IMR-90 (cell line): ENCODE measurements at regions not wholly inside any gene's neighbourhood (a gene's known extent, or its start where the extent isn't known, plus 50 kb on each side); places are given as distances from the start of the nearest gene placed in this dataset.

Experiments
- ATAC-seq: fragments of 200-7000 bp; cut with Tn5 transposase; 2 replicates; pipeline ENCODE4 v1.9.1; 2020; ENCODE audit warnings: low read depth, mild to moderate bottlenecking, moderate library complexity
- BruUV-seq: library from RNA; stranded (reverse); fragments of 400-500 nt; replicated peaks from 2 replicates; lab custom pipeline; 2021; lab: Mats Ljungman, UMichigan
- CTCF ChIA-PET: fragments of 300-600 bp; formaldehyde crosslinking; extraction: SDS; loops from one replicate; lab custom pipeline; 2021; ENCODE audit warnings: antibody characterized with exemption; lab: Yijun Ruan, JAX
- POLR2A ChIA-PET: fragments of 300-600 bp; sonication (Branson Sonifier 250); formaldehyde crosslinking; loops from one replicate; lab custom pipeline; 2022; ENCODE audit warnings: antibody characterized with exemption; ENCODE audit not compliant: unreplicated experiment; lab: Charles Lee
- DNase-seq: peaks from one replicate; pipeline ENCODE4 v3.0.0; 2013
- H2AFZ ChIP-seq: replicated peaks from 2 replicates; pipeline ENCODE3; 2013; ENCODE audit warnings: low read length, mild to moderate bottlenecking; ENCODE audit not compliant: poor library complexity
- H2AK5ac ChIP-seq: 2 replicates; pipeline ENCODE4 v1.6.1; 2013; ENCODE audit warnings: low read depth, low read length, inconsistent platforms
- H2AK9ac ChIP-seq: replicated peaks from 2 replicates; pipeline ENCODE3; 2013; ENCODE audit warnings: mild to moderate bottlenecking, low read depth, low read length, moderate library complexity; ENCODE audit not compliant: poor library complexity
- H2BK120ac ChIP-seq: 2 replicates; pipeline ENCODE4 v1.6.1; 2013; ENCODE audit warnings: low read depth, low read length, inconsistent platforms
- H2BK15ac ChIP-seq: 3 replicates; pipeline ENCODE4 v1.6.1; 2013; ENCODE audit warnings: low read depth, low read length, inconsistent platforms
- H2BK20ac ChIP-seq: 2 replicates; pipeline ENCODE4 v1.6.1; 2013; ENCODE audit warnings: low read depth, mild to moderate bottlenecking, inconsistent platforms, low read length, moderate library complexity
- H2BK5ac ChIP-seq: 2 replicates; pipeline ENCODE4 v1.6.1; 2013; ENCODE audit warnings: mild to moderate bottlenecking, low read depth, low read length, inconsistent platforms; ENCODE audit not compliant: poor library complexity, severe bottlenecking
- H3K14ac ChIP-seq: replicated peaks from 2 replicates; pipeline ENCODE4 v1.6.1; 2013; ENCODE audit warnings: low read depth, low read length, inconsistent platforms
- H3K18ac ChIP-seq: 2 replicates; pipeline ENCODE4 v1.6.1; 2013; ENCODE audit warnings: low read depth, low read length, control low read depth
- H3K23ac ChIP-seq: 2 replicates; pipeline ENCODE4 v1.6.1; 2013; ENCODE audit warnings: low read depth, low read length, inconsistent platforms
- H3K27ac ChIP-seq: 2 replicates; pipeline ENCODE4 v1.5.1; 2013; ENCODE audit warnings: mild to moderate bottlenecking, control low read depth, low read length; ENCODE audit not compliant: insufficient read depth
- H3K27me3 ChIP-seq: 2 replicates; pipeline ENCODE4 v1.6.1; 2013; ENCODE audit warnings: low read length; ENCODE audit not compliant: control insufficient read depth, insufficient read depth
- H3K36me3 ChIP-seq: 2 replicates; pipeline ENCODE4 v1.6.1; 2013; ENCODE audit warnings: low read length, mixed read lengths; ENCODE audit not compliant: control insufficient read depth, insufficient read depth
- H3K4ac ChIP-seq: 2 replicates; pipeline ENCODE4 v1.6.1; 2013; ENCODE audit warnings: low read depth, low read length, inconsistent platforms
- H3K4me1 ChIP-seq: 2 replicates; pipeline ENCODE4 v1.6.1; 2013; ENCODE audit warnings: low read length, mixed read lengths; ENCODE audit not compliant: control insufficient read depth, insufficient read depth
- H3K4me2 ChIP-seq: 2 replicates; pipeline ENCODE4 v1.6.1; 2013; ENCODE audit warnings: low read depth, mild to moderate bottlenecking, control low read depth, low read length, moderate library complexity
- H3K4me3 ChIP-seq: 2 replicates; pipeline ENCODE4 v1.5.1; 2013; ENCODE audit warnings: low read depth, mild to moderate bottlenecking, control low read depth, low read length, moderate library complexity; ENCODE audit not compliant: insufficient read depth
- H3K56ac ChIP-seq: 2 replicates; pipeline ENCODE4 v1.6.1; 2013; ENCODE audit warnings: low read length, inconsistent platforms; ENCODE audit not compliant: insufficient read depth; ENCODE audit errors: extremely low read depth
- H3K79me1 ChIP-seq, 2 experiments: 2 replicates each; pipeline ENCODE4 v1.6.1; 2013; ENCODE audit warnings: low read length in 2 of 2, inconsistent platforms in 1 of 2, low read depth in 1 of 2
- H3K9ac ChIP-seq: 2 replicates; pipeline ENCODE4 v1.6.1; 2013; ENCODE audit warnings: low read depth, low read length, control low read depth
- H3K9me1 ChIP-seq: 2 replicates; pipeline ENCODE4 v1.6.1; 2013; ENCODE audit warnings: low read length, inconsistent platforms; ENCODE audit not compliant: insufficient read depth
- H3K9me3 ChIP-seq: 2 replicates; pipeline ENCODE4 v1.6.1; 2013; ENCODE audit warnings: low read length; ENCODE audit not compliant: control insufficient read depth, insufficient read depth
- H4K20me1 ChIP-seq: 2 replicates; pipeline ENCODE4 v1.6.1; 2013; ENCODE audit warnings: low read length, inconsistent platforms; ENCODE audit not compliant: insufficient read depth
- H4K5ac ChIP-seq: 2 replicates; pipeline ENCODE4 v1.6.1; 2013; ENCODE audit warnings: mild to moderate bottlenecking, low read depth, low read length, control low read depth
- H4K8ac ChIP-seq, 2 experiments: 2 replicates each; pipeline ENCODE4 v1.6.1; 2013; ENCODE audit warnings: low read depth in 2 of 2, low read length in 2 of 2, control low read depth in 1 of 2, inconsistent platforms in 1 of 2
- H4K91ac ChIP-seq: 2 replicates; pipeline ENCODE4 v1.6.1; 2013; ENCODE audit warnings: low read depth, low read length, inconsistent platforms; ENCODE audit not compliant: insufficient read depth
- BHLHE40 ChIP-seq: fragments of 150-350 bp; IDR thresholded peaks from 2 replicates; pipeline ENCODE4 v1.6.1; 2016; ENCODE audit warnings: mild to moderate bottlenecking, low read depth, low read length
- CEBPB ChIP-seq: IDR thresholded peaks from 2 replicates; pipeline ENCODE4 v1.6.1; 2012; ENCODE audit warnings: low read depth, low read length, improper control_type of control experiment
- CHD1 ChIP-seq: IDR thresholded peaks from 2 replicates; pipeline ENCODE4 v1.6.1; 2012; ENCODE audit warnings: low read depth, low read length, improper control_type of control experiment
- CTCF ChIP-seq: conservative IDR thresholded peaks from 2 replicates; pipeline ENCODE4 v1.5.1; 2012; ENCODE audit warnings: mild to moderate bottlenecking, low read depth, low read length, improper control_type of control experiment
- ELK1 ChIP-seq: fragments of 150-350 bp; IDR thresholded peaks from 2 replicates; pipeline ENCODE4 v1.6.1; 2016; ENCODE audit warnings: low read depth, mild to moderate bottlenecking, low read length, moderate library complexity, borderline replicate concordance
- FOS ChIP-seq: fragments of 150-350 bp; IDR thresholded peaks from 2 replicates; pipeline ENCODE4 v1.6.1; 2016; ENCODE audit warnings: low read depth, low read length
- MAFK ChIP-seq: IDR thresholded peaks from 2 replicates; pipeline ENCODE4 v1.6.1; 2012; ENCODE audit warnings: low read depth, low read length, improper control_type of control experiment
- MAZ ChIP-seq: IDR thresholded peaks from 2 replicates; pipeline ENCODE4 v1.6.1; 2012; ENCODE audit warnings: low read depth, mild to moderate bottlenecking, low read length, improper control_type of control experiment, moderate library complexity, borderline replicate concordance
- MXI1 ChIP-seq: IDR thresholded peaks from 2 replicates; pipeline ENCODE4 v1.6.1; 2012; ENCODE audit warnings: low read depth, mild to moderate bottlenecking, low read length, moderate library complexity, borderline replicate concordance
- NFE2L2 ChIP-seq: fragments of 150-350 bp; IDR thresholded peaks from 2 replicates; pipeline ENCODE4 v1.6.1; 2016; ENCODE audit warnings: low read depth, mild to moderate bottlenecking, low read length
- POLR2A ChIP-seq: IDR thresholded peaks from 2 replicates; pipeline ENCODE4 v1.6.1; 2012; ENCODE audit warnings: mild to moderate bottlenecking, low read depth, low read length
- RAD21 ChIP-seq: IDR thresholded peaks from 2 replicates; pipeline ENCODE4 v1.6.1; 2012; ENCODE audit warnings: low read length, improper control_type of control experiment
- RCOR1 ChIP-seq: IDR thresholded peaks from 2 replicates; pipeline ENCODE4 v1.6.1; 2012; ENCODE audit warnings: mild to moderate bottlenecking, low read length, improper control_type of control experiment; ENCODE audit not compliant: insufficient replicate concordance
- RFX5 ChIP-seq: IDR thresholded peaks from 2 replicates; pipeline ENCODE4 v1.8.0; 2012; ENCODE audit warnings: low read depth, mild to moderate bottlenecking, low read length, moderate library complexity
- SMC3 ChIP-seq: fragments of 150-350 bp; IDR thresholded peaks from 2 replicates; pipeline ENCODE4 v1.6.1; 2016; ENCODE audit warnings: low read depth, mild to moderate bottlenecking, antibody characterized with exemption, low read length, moderate library complexity
- WGBS, 2 experiments: methylation state at CpG; one replicate each; pipeline versions ENCODE4 v1.1.5 to v1.1.7; 2013; ENCODE audit warnings: missing lambda C conversion rate in 2 of 2; ENCODE audit not compliant: insufficient read length in 1 of 2; ENCODE audit errors: extremely low coverage in 2 of 2; 5-methylcytosine and 5-hydroxymethylcytosine counted together
- dilution Hi-C: fragments of 300-500 bp; cut with HindIII; formaldehyde crosslinking; loops from one replicate; pipeline ENCODE4 v1.14.3; 2018; ENCODE audit warnings: low sequenced_read_pairs; ENCODE audit not compliant: unreplicated experiment
- in situ Hi-C: fragments of 300-500 bp; cut with MboI; formaldehyde crosslinking; loops from 3 replicates; pipeline ENCODE4 v1.14.3; 2019; ENCODE audit warnings: low sequenced_read_pairs, inconsistent platforms, mixed read lengths
- intact Hi-C: fragments of 100-400 bp; cut with micrococcal nuclease; formaldehyde crosslinking; loops from 2 replicates; pipeline ENCODE4 v1.10.0; 2022
- TF ChIP-seq, protein P1 (sequence below): fragments of 150-350 bp; IDR thresholded peaks from 2 replicates; pipeline ENCODE4 v1.6.1; 2017; ENCODE audit warnings: mild to moderate bottlenecking, antibody characterized with exemption, low read length, low read depth

DNA sequence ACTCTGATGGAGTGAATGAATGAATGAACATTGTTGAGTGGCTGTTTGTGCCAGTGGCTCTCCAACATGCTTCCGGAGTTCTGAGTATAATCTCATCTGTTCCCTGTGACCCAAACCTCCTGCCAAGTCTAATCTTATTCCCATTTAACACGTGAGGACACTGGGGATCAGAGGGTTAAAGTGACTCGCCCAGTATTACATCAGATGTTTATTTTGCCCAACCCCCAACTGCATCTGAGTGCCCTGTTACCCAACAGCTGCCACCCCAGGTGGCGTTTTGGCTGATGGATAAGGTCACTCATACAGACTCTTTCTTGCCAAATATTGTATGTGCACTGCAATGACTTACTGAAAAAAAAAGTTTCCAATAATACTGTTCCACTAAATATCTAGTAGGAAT is 210.9 kb downstream of the EXOC5 start:
- Histone ChIP-seq H3K79me1 (no peaks in the 10 kb centered on the region), H3K9me1 (no peaks in the 10 kb centered on the region), H3K36me3 (no peaks in the 10 kb centered on the region), H3K9ac (no peak overlapping the region), H3K18ac (no peak overlapping the region), H2AK5ac (no peak overlapping the region), H3K56ac (no peak overlapping the region), H2AK9ac (no peak overlapping the region), H4K8ac (no peak overlapping the region), H4K91ac (no peak overlapping the region), H2BK120ac (no peak overlapping the region), H4K20me1 (no peaks in the 10 kb centered on the region), H3K4me2 (no peak overlapping the region), H3K27ac (no peak overlapping the region), H2BK5ac (no peak overlapping the region), H3K4me3 (no peak overlapping the region), H3K14ac (no peak overlapping the region), H2AFZ (no peak overlapping the region), H3K27me3 (no peaks in the 10 kb centered on the region), H3K4me1 (no peaks in the 10 kb centered on the region), H3K9me3 (0 out of 2 replicates have a peak, but pooled peaks cover 2% of the 10 kb centered on the region), H4K5ac (no peak overlapping the region), H2BK20ac (no peak overlapping the region), H3K4ac (no peak overlapping the region), H3K23ac (no peak overlapping the region), H2BK15ac (no peak overlapping the region)
- no CpG with 5 or more reads among the region's 4 CpGs for WGBS, 2 experiments
- POLR2A ChIA-PET = no interaction called here
- ATAC-seq (no peak), DNase-seq (no peak)
- CTCF ChIA-PET = no interaction called here
- intact Hi-C loops (no loop called here), in situ Hi-C loops (no loop called here), dilution Hi-C loops (no loop called here)
- TF ChIP-seq MXI1 (no peak), RFX5 (no peak), MAZ (no peak), ELK1 (no peak), CEBPB (no peak), POLR2A (no peak), BHLHE40 (no peak), FOS (no peak), RAD21 (no peak), CHD1 (no peak), CTCF (no peak), NFE2L2 (no peak), RCOR1 (no peak), SMC3 (no peak), MAFK (no peak)
- TF ChIP-seq, protein P1, sequence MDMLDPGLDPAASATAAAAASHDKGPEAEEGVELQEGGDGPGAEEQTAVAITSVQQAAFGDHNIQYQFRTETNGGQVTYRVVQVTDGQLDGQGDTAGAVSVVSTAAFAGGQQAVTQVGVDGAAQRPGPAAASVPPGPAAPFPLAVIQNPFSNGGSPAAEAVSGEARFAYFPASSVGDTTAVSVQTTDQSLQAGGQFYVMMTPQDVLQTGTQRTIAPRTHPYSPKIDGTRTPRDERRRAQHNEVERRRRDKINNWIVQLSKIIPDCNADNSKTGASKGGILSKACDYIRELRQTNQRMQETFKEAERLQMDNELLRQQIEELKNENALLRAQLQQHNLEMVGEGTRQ = no peak
- no TSS peak for BruUV-seq
